HEK293T (cell line): ENCODE measurements at regions not wholly inside any gene's neighbourhood (a gene's known extent, or its start where the extent isn't known, plus 50 kb on each side); places are given as distances from the start of the nearest gene placed in this dataset.

Experiments
- BHLHE40 ChIP-seq: fragments of 450-650 bp; IDR thresholded peaks from 2 replicates; pipeline ENCODE4 v1.6.1; 2016; ENCODE audit warnings: mild to moderate bottlenecking, moderate library complexity, borderline replicate concordance
- ELF4 ChIP-seq: fragments of 450-650 bp; IDR thresholded peaks from 2 replicates; pipeline ENCODE4 v1.6.1; 2017; ENCODE audit warnings: antibody characterized with exemption
- FOXM1 ChIP-seq: fragments of 450-650 bp; IDR thresholded peaks from 2 replicates; pipeline ENCODE4 v1.6.1; 2017; ENCODE audit warnings: mild to moderate bottlenecking, borderline replicate concordance
- HDGF ChIP-seq: fragments of 450-650 bp; IDR thresholded peaks from 2 replicates; pipeline ENCODE4 v1.6.1; 2017; ENCODE audit warnings: antibody characterized with exemption, borderline replicate concordance
- NFRKB ChIP-seq: fragments of 450-650 bp; IDR thresholded peaks from 2 replicates; pipeline ENCODE4 v1.6.1; 2016; ENCODE audit warnings: mild to moderate bottlenecking, moderate library complexity
- SP1 ChIP-seq: fragments of 450-650 bp; IDR thresholded peaks from 2 replicates; pipeline ENCODE4 v1.6.1; 2017
- SUZ12 ChIP-seq: fragments of 450-650 bp; IDR thresholded peaks from 2 replicates; pipeline ENCODE4 v1.6.1; 2016; ENCODE audit warnings: mild to moderate bottlenecking

GRCh38 chr4:101471201-101471600 lies 123.9 kb upstream of the PPP3CA start:
- no peak for TF ChIP-seq HDGF
- TF ChIP-seq FOXM1: no peak
- no peak for TF ChIP-seq SP1
- no peak for TF ChIP-seq NFRKB
- TF ChIP-seq BHLHE40: no peak
- no peak for TF ChIP-seq SUZ12
- no peak for TF ChIP-seq ELF4
